MG63 (cell line): ENCODE measurements at regions not wholly inside any gene's neighbourhood (a gene's known extent, or its start where the extent isn't known, plus 50 kb on each side); places are given as distances from the start of the nearest gene placed in this dataset.

Experiments
- DNase-seq: peaks from one replicate; pipeline ENCODE4 v3.0.0-alpha.2; 2020
- H3K27me3 ChIP-seq: fragments of 250-450 bp; sonication (Bioruptor Pico); 2 replicates; pipeline ENCODE4 v1.5.1; 2020; ENCODE audit warnings: mild to moderate bottlenecking, moderate library complexity
- H3K36me3 ChIP-seq: fragments of 250-450 bp; sonication (Bioruptor Pico); 2 replicates; pipeline ENCODE4 v1.5.1; 2020; ENCODE audit warnings: mild to moderate bottlenecking, moderate library complexity
- H3K4me3 ChIP-seq: fragments of 250-450 bp; sonication (Bioruptor Pico); 2 replicates; pipeline ENCODE4 v1.5.1; 2020; ENCODE audit warnings: mild to moderate bottlenecking, moderate library complexity
- H3K9me3 ChIP-seq: fragments of 250-450 bp; sonication (Bioruptor Pico); 2 replicates; pipeline ENCODE4 v1.5.1; 2020; ENCODE audit warnings: mild to moderate bottlenecking, moderate library complexity

DNA sequence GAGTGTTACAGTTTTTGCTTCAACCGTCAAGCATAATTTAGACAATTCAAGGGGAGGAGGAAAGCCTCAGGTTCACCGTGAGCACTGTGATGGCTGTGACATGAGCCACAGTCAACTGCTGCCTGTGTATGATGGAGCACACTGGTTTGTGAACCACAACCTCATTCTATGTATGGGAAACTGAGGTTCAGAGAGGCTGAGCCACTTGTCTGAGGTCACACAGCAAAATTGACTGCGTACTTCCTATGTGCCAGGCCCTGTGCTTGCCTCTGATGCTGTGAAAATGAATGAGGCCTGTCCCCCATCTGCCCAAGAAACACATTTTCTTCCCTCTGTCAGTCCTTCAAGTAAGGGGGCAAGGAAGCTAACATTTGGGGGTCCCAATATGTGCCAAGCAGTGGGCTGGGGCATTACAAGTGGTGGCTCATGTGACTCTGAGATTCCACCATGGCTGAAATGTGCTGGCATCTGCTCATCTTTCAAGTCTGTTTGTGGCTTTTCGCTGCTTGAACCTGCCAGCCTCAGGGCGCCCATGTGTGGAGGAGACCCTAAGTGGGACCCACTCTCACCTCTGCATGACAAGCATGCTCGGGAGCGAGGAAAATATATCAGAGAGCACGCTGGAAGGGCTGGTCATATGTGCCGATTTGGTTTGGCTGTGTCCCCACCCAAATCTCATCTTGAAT, 79.7 kb downstream of the ADRA2C start:
- H3K9me3 ChIP-seq = no peaks in the 10 kb centered on the region
- no peak overlapping the region for H3K4me3 ChIP-seq
- H3K36me3 ChIP-seq = no peaks in the 10 kb centered on the region
- no peak for DNase-seq
- no peaks in the 10 kb centered on the region for H3K27me3 ChIP-seq

DNA sequence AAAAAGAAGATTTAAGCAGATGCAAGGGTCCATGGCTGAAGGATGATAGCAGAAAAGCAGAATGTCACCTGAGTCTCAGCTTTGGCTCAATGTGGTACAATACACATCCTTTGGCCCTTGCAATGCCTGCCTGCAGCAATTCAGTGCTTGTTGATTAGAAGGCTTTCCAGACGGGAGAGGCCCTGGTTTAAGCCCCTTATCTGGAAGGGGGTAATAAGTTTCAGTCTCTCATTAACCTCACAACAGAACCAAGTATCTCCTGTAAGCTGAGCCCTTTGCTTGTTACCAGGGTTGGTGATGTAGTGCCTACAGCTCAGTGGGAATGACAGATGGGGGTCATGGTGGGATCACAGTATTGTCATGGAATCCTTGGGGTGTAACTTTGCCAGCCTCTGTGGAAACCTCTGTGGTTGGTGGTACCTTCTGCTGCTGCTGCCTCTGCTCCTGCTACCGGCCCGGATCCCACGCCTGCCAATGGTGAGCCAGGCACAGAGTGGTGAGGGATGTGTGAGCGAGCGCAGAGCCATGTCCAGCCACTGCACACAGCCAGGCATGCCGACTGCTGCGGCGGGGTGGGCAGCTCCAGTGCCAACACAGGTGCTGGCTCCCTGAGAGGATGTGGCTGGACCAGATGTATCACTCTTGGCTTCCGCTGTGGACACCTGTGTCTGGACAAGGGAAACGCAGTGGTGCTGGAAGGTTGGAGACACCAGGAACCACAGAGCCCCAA, 81.2 kb downstream of the ADRA2C start:
- no peaks in the 10 kb centered on the region for H3K9me3 ChIP-seq
- no peaks in the 10 kb centered on the region for H3K36me3 ChIP-seq
- no peaks in the 10 kb centered on the region for H3K27me3 ChIP-seq
- no peak overlapping the region for H3K4me3 ChIP-seq
- no peak for DNase-seq

DNA sequence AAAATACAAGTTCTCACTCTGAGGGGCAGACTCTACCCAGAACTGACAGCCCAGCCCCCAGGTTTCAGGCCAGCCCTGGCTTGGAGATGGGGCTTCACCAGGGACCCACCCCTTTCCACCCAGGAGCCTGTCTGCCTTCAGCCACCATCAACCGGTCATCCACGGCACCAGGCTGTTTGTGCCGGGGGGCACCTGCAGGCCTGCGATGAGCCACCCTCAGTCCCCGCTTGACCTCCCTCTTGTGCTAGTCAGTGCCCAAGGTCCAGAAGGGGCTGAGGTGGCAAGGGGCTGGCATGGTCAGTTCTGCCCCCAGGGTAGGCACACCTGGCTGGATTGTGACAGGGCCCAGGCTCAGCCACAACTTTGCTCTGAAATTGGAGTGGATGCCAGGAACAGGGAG, 82.1 kb downstream of the ADRA2C start:
- DNase-seq = no peak
- Histone ChIP-seq H3K9me3 (no peaks in the 10 kb centered on the region), H3K4me3 (no peak overlapping the region), H3K27me3 (no peaks in the 10 kb centered on the region), H3K36me3 (no peaks in the 10 kb centered on the region)

DNA sequence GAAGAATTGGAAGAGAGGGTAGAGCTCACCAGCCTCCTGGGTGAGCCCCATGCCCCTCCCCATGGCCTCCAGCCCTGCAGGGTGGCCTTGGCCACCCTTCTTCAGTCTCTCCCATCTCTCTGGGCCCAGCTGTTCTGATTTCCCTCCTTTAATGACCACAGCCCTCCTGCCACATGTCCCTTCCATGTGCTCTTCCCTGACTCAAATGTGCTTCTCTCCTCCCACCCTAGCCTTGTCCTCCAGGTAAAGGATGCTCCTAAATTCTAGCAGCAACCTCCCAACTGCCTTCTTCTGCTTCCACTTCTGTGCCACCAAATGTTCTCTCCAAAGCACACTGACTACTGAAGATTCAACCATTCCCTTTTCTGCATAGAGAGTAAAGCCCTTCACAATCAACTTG, 83.0 kb downstream of the ADRA2C start:
- DNase-seq = no peak
- no peaks in the 10 kb centered on the region for H3K27me3 ChIP-seq
- no peaks in the 10 kb centered on the region for H3K9me3 ChIP-seq
- H3K36me3 ChIP-seq = no peaks in the 10 kb centered on the region
- H3K4me3 ChIP-seq = no peak overlapping the region

DNA sequence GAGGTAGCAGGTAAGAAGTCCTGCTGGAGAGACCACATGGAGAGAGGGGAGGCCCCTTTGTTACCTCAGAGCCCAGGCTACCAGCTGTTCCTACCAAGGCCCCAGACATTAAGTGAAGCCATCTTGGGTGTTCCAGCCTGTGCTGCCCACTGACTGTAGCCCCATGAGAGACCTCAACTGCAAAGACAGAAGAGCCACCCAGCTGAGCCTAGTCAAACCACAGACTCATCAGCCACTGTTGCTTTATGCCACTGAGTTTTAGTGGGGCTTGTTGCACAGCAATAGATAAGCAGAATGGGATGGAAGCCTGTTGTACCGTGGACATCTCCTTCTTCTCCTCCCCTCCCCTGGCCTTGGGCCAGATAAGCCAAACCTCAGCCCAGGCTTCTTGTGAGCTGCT, 83.9 kb downstream of the ADRA2C start:
- Histone ChIP-seq H3K9me3 (no peaks in the 10 kb centered on the region), H3K4me3 (no peak overlapping the region), H3K27me3 (0 out of 2 replicates have a peak, but pooled peaks cover 3% of the 10 kb centered on the region), H3K36me3 (no peaks in the 10 kb centered on the region)
- DNase-seq = no peak

DNA sequence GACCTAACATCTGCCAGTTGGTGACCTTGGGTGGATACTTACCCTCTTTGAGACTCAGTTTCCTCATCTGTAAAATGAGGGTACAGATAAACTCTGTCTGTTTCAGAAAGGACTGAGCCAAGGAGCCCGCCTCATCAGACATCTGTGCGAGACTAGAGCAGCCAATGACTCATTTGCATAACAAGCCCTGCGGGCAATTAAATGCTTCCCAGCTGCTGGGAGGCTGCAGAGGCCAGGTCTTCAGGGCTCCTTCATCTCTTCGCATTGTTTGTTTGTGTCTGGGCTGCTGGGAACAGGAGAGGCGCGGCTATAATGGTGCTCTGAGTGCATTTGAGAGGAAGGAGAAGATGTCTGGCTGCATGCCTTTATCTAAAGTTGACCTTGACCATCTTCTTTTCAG, 85.0 kb downstream of the ADRA2C start:
- Histone ChIP-seq H3K27me3 (0 out of 2 replicates have a peak, but pooled peaks cover 3% of the 10 kb centered on the region), H3K9me3 (no peaks in the 10 kb centered on the region), H3K4me3 (no peak overlapping the region), H3K36me3 (no peaks in the 10 kb centered on the region)
- DNase-seq = no peak

DNA sequence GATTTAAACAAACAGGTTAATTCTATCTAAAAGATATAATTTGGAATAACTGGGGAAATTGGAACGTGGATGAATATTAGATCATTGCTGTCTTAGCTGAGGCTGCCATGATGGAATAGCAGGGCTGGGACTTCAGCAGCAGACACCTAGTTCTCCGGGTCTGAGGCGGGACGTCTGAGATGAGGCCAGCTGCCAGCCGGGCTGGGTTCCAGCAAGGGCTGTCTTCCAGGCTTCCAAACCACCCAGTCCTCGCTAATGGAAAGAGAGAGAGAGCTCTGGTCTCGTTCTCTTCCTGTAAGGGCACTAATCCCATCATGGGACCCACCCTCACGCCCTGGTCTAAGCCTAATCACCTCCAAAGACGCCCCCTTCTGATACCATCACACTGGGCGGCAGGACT, 85.7 kb downstream of the ADRA2C start:
- peak; percentile 30 for DNase-seq

DNA sequence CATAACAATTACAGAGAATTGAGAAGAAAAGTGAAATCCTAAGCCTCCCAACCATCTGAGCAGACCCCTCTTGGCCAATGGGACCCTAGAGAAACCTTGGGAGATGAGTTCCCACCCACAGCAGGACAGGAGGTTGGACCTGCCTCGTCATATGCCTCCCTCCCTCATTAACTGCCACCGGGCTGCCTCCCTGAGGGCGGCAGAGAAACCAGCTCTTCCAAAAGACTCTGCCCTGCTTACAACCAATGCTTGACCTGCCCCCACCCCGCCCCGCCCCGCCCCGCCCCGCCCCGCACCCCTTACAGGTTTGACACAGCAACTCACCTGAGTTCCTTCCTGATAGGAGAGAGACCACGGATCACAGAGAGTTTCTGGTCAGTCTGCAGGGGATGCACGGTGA, 86.1 kb downstream of the ADRA2C start:
- H3K4me3 ChIP-seq = no peak overlapping the region
- no peaks in the 10 kb centered on the region for H3K36me3 ChIP-seq
- DNase-seq = no peak
- no peaks in the 10 kb centered on the region for H3K9me3 ChIP-seq
- 0 out of 2 replicates have a peak, but pooled peaks cover 3% of the 10 kb centered on the region for H3K27me3 ChIP-seq

More for the DNA sequence above, 85.7 kb downstream of the ADRA2C start:
- Histone ChIP-seq H3K4me3 (no peak overlapping the region), H3K27me3 (0 out of 2 replicates have a peak, but pooled peaks cover 3% of the 10 kb centered on the region), H3K9me3 (no peaks in the 10 kb centered on the region), H3K36me3 (no peaks in the 10 kb centered on the region)

DNA sequence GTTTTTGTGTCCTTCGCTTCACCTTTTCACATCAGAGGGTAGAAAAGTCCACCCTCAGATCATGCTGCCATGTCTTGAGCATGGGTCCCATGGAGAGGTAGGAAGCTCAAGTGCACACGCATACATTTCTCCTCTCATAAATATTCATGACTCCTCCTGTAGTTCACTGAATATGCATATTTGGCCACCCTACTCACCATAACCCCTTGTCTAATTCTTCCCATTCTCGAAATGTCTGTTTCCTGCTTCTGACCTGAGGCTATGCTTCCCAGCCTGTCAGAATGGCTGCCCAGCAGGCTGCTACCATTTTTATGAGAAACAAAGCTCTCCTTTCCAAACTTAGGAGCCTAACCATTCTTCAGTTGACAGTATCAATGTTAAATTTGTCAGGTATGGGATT, 86.5 kb downstream of the ADRA2C start:
- no peak for DNase-seq
- Histone ChIP-seq H3K9me3 (no peaks in the 10 kb centered on the region), H3K4me3 (no peak overlapping the region), H3K27me3 (0 out of 2 replicates have a peak, but pooled peaks cover 3% of the 10 kb centered on the region), H3K36me3 (no peaks in the 10 kb centered on the region)

DNA sequence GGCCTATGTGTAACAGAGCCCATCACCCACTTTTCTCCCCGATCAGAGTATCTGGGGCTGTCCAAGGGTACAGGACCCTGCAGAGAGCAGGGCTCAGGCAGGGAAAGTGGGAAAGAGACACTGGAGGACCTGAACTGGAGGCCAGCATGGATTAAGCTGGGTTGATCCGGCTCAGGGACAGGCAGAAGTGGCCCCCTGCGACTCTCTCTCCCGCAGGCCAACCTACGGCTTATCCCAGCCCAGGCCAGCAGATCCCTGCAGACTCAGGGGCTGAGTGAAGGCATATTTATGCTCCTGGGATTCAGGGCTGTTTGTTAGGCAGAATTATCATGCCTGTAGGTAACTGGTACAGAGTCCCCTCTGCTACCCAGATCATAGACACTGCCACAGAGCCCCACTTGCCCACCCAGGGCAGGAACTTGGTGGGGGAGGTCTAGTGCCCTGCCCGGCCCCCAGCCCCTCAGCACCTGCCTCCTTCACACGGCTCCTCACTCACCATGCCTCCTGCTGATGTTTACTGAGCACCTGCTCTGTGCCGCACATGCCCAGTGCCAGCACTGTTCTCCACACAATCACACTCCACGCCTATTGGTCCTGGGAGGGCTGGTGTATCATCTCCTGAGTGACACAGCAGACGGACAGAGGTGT, 87.3 kb downstream of the ADRA2C start:
- Histone ChIP-seq H3K4me3 (no peak overlapping the region), H3K9me3 (no peaks in the 10 kb centered on the region), H3K36me3 (no peaks in the 10 kb centered on the region), H3K27me3 (0 out of 2 replicates have a peak, but pooled peaks cover 3% of the 10 kb centered on the region)
- no peak for DNase-seq

DNA sequence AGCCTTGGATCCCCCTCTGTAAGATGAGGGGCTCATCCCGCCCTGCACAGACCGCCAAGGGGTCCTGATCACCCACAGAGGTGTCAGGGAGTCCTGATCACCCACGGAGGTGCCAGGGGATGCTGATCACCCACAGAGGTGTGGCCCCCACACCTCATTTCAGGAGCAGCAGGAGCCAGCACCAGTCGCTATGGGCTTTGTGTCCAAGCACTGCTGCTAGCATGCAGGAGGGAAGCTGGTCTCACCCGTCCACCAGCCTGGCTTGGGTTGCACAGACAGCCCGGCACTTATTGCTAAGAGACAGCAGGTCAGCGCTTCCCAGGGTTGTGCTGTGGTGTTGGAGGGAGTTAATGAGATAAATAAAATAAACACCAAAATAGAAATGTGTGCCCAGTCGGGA, 88.5 kb downstream of the ADRA2C start:
- Histone ChIP-seq H3K4me3 (no peak overlapping the region), H3K36me3 (no peaks in the 10 kb centered on the region), H3K9me3 (no peaks in the 10 kb centered on the region), H3K27me3 (0 out of 2 replicates have a peak, but pooled peaks cover 3% of the 10 kb centered on the region)
- no peak for DNase-seq

DNA sequence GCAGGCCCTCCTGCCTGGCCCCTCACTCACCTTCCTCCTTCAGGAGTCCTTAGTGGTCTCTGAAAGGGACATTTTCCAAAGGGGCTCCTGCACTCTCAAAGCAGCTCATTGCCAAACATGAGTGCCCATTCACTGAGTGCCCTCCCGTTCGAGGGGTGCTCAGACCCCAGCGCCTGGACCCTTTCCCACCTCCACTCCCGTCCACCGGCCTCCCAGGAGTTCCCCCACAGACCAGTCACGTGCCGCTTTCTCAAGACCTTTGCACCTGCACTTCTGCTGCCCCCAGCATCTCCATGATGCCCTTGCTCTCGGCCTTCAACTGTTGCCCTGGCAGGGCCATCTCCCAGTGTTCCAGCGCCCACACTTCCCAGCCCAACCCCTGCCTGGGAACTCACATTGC, 89.5 kb downstream of the ADRA2C start:
- Histone ChIP-seq H3K9me3 (no peaks in the 10 kb centered on the region), H3K27me3 (0 out of 2 replicates have a peak, but pooled peaks cover 3% of the 10 kb centered on the region), H3K4me3 (no peak overlapping the region), H3K36me3 (no peaks in the 10 kb centered on the region)
- no peak for DNase-seq

DNA sequence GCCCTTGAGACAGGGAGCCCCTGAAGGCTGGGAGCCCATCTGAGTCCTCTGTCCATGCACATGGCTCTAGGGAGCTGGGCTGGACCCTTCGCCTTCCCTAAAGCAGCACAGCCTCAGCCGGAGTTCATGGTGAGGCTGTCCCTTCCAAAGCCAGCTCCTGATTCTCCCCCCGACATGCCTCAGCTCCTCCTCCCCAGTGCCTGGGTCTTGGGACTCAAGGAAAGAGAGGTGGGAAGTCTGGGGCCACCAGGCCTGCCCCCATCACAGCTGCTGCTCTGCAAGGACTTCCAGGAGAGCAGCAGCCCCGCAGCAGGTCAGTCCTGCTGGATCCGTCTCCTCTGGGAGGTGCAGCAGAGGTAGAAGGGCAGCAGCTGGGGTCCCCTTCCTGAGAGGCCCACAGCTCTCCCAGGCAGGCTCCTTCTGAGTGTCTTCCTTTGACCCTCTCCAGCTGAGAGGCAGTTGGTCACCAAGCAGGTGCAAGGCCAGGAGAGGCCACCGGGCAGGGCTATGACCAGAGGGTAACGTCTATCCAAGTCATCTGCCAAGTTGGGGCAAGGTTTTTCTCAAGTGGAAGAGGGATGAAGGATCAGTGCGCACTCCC, 90.5 kb downstream of the ADRA2C start:
- no peaks in the 10 kb centered on the region for H3K36me3 ChIP-seq
- no peak for DNase-seq
- H3K4me3 ChIP-seq = no peak overlapping the region
- H3K9me3 ChIP-seq = no peaks in the 10 kb centered on the region
- H3K27me3 ChIP-seq = 0 out of 2 replicates have a peak, but pooled peaks cover 3% of the 10 kb centered on the region

DNA sequence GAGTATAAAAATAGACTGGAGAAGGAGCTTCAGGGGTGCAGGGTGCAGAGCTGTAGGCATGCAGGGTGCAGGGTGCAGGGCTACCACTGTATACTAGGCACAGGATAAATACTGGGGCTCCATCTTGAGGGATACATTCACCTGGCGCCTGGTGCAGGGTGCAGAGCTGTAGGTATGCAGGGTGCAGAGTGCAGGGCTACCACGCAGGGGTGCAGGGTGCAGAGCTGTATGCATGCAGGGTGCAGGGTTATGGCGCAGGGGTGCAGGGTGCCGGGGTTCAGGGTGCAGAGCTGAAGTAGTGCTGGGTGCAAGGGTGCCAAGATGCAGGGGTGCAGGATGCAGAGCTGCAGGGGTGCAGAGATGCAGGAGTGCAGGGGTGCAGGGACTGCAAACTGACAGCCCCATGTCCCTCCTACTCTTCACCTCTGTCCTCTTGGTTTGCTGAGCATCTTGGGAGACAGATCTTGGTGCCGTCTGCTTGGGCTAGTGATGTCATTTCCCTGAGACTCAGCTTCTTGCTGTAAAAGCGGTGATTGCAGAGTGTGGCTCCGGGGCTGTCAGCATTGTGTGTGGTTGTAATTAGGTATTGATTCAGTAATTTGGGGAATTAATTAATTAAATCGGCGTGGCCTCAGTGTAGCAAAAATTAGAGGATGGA, 91.2 kb downstream of the ADRA2C start:
- DNase-seq = no peak
- Histone ChIP-seq H3K4me3 (no peak overlapping the region), H3K36me3 (no peaks in the 10 kb centered on the region), H3K27me3 (0 out of 2 replicates have a peak, but pooled peaks cover 3% of the 10 kb centered on the region), H3K9me3 (no peaks in the 10 kb centered on the region)

DNA sequence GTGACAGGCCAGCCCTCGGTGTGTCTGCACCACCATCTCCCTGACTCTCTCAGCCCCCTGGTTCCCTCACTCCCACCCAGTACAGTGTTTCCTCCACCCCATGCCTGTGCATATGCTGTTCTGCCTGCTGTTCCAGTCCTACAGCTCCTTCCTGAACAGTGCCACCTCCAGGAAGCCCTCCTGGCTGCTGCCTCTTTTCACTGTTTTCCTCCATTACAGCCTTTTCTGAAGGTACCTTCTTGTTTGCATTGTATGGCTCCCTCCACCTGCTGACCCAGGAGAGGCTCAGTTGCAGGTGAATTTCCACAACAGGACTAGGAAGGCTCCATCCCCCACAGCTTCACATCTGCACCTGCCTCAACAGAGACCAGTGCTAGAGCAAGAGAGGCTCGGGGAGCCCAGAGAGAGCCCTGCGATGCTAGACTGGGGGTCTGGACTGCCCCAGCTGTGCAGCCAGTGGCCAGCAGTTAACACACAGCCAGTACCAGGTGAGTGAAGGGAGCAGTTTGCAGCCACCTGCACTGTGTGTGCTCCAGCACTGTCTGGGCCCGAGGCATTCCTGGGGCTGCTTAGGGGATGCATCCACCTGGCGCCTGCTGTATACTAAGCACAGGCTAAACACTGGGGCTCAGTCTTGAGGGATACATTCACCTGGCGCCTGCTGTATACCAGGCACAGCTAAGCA, 92.0 kb downstream of the ADRA2C start:
- no peak for DNase-seq
- H3K36me3 ChIP-seq = no peaks in the 10 kb centered on the region
- H3K9me3 ChIP-seq = no peaks in the 10 kb centered on the region
- H3K27me3 ChIP-seq = 0 out of 2 replicates have a peak, but pooled peaks cover 3% of the 10 kb centered on the region
- no peak overlapping the region for H3K4me3 ChIP-seq

DNA sequence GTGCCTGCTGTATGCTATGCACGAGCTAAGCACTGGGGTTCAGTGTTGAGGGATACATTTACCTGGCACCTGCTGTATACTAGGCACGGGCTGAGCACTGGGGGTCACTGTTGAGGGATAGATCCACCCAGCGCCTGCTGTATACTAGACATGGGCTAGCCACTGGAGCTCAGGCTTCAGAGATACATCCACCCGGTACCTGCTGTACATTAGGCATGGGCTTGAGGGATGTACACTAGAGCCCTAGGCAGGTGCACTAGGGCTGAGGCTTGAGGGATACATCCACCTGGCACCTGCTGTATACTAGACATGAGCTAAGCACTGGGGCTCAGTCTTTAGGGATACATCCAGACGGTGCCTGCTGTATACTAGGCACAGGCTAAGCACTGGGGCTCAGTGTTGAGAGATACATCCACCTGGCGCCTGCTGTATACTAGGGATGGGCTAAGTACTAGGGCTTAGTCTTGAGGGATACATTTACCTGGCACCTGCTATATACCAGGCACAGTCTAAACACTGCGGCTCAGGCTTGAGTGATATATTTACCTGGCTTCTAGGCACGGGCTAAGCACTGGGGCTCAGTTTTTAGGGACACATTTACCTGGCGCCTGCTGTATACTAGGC, 92.7 kb downstream of the ADRA2C start:
- DNase-seq = no peak
- H3K36me3 ChIP-seq = no peaks in the 10 kb centered on the region
- no peak overlapping the region for H3K4me3 ChIP-seq
- no peaks in the 10 kb centered on the region for H3K9me3 ChIP-seq
- H3K27me3 ChIP-seq = 0 out of 2 replicates have a peak, but pooled peaks cover 3% of the 10 kb centered on the region
